ENCODE measurements at regions not wholly inside any gene's neighbourhood (a gene's known extent, or its start where the extent isn't known, plus 50 kb on each side); places are given as distances from the start of the nearest gene placed in this dataset.
"Not testable (repeated sequence)": the region's sequence is repeated elsewhere in the genome, so short reads cannot be mapped to it uniquely, and the experiment has no call there.

DNA sequence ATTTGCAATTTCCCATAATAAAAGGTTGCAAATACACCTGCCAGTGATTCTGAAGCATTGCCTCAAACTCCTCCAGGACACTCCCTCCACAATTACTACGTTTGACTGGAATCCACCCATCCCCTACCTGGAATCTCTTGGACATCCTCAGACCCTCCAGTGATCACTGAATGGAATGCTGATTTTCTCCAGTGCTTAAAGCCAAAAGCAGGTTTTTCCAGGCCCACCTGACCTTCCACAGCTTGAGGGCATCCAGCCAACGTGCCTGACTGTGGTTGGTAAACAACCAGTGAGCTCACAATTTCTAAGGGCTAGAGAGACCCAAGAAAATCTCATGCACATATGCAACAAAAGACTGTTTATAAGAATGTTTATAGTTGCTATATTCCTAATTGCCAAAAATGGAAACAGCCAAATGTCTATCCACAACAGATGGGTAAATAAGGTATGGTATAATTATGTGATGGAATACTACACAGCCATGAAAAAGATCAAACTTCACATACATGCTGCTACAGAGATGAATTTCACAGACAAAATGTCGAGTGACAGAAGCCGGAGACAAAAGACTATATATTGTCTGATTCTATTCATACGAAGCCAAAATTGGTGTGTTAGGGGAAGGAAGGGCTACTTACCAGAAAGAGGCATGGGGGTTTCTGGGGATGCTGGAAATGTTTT is 147.1 kb upstream of the RREB1 start:
- FAIRE-seq (no peak), DNase-seq (ENCODE audit: insufficient read length) (no peak)
- TF ChIP-seq POLR2A (IDR thresholded peaks at IDR 0.05; ENCODE audit: low read depth, low read length) = no peak
- no peak for TF ChIP-seq TAF1 (IDR thresholded peaks at IDR 0.05; ENCODE audit: borderline replicate concordance, low read depth, low read length)
- no peak for TF ChIP-seq POLR2AphosphoS5 (IDR thresholded peaks at IDR 0.05; ENCODE audit: low read depth, low read length)

DNA sequence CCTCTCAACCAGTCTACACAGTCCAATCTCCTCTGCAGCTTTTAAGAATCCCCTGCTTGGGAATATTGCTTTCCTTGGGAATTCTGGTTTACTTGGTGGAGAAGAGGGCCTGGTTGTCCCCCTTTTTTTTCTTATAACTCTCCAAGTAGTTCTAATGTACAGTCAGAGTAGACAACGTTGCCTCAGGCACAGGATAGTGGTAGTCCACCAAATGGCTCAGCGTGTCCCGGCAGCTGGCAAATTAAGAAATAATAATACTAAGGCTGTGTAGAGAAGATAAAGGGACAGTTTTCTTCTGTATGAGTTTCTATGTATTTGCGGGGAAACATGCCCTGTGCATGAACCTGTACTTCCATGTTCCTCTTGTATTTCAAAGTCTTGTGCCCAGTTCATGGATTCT is 145.7 kb upstream of the RREB1 start:
- no peak for DNase-seq (ENCODE audit: insufficient read length)
- no peak for FAIRE-seq
- TF ChIP-seq POLR2AphosphoS5 (IDR thresholded peaks at IDR 0.05; ENCODE audit: low read depth, low read length) = no peak
- no peak for TF ChIP-seq TAF1 (IDR thresholded peaks at IDR 0.05; ENCODE audit: borderline replicate concordance, low read depth, low read length)
- TF ChIP-seq POLR2A (IDR thresholded peaks at IDR 0.05; ENCODE audit: low read depth, low read length) = no peak

- TF ChIP-seq TAF1 (IDR thresholded peaks at IDR 0.05; ENCODE audit: borderline replicate concordance, low read depth, low read length) (no peak), POLR2A (IDR thresholded peaks at IDR 0.05; ENCODE audit: low read depth, low read length) (no peak), POLR2AphosphoS5 (IDR thresholded peaks at IDR 0.05; ENCODE audit: low read depth, low read length) (no peak)
- DNase-seq (ENCODE audit: insufficient read length) (no peak), FAIRE-seq (no peak)
These were observed 145.1 kb upstream of the RREB1 start for GRCh38 chr6:6962699-6963098.

- not testable (repeated sequence) for FAIRE-seq; DNase-seq (ENCODE audit: insufficient read length)
These were observed 144.4 kb upstream of the RREB1 start for GRCh38 chr6:6963390-6963789.

DNA sequence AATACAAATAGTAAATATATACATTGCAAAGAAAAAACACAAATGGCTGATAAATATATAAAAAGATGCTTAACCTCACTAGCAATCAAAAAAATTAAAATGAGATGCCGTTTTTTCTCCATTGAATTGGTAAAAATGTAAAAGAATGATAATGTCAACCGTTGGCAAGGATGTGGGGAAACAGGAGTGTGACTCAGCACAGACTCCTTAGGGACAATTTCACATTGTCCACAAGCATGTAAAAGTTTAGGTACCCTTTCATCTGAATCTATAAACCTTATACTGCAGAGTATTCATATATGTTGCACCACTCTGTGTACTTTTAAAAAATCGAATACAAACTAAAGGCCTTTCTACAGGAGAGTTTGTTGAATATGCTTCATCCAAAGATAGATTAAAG is 143.1 kb upstream of the RREB1 start:
- no peak for FAIRE-seq
- TF ChIP-seq TAF1 (IDR thresholded peaks at IDR 0.05; ENCODE audit: borderline replicate concordance, low read depth, low read length) (no peak), POLR2AphosphoS5 (IDR thresholded peaks at IDR 0.05; ENCODE audit: low read depth, low read length) (no peak), POLR2A (IDR thresholded peaks at IDR 0.05; ENCODE audit: low read depth, low read length) (no peak)
- DNase-seq (ENCODE audit: insufficient read length) = no peak

- FAIRE-seq (no peak), DNase-seq (ENCODE audit: insufficient read length) (no peak)
- TF ChIP-seq POLR2A (IDR thresholded peaks at IDR 0.05; ENCODE audit: low read depth, low read length) = no peak
- TF ChIP-seq POLR2AphosphoS5 (IDR thresholded peaks at IDR 0.05; ENCODE audit: low read depth, low read length) = no peak
- no peak for TF ChIP-seq TAF1 (IDR thresholded peaks at IDR 0.05; ENCODE audit: borderline replicate concordance, low read depth, low read length)
These were observed 141.6 kb upstream of the RREB1 start for GRCh38 chr6:6966127-6966526.

GRCh38 chr6:6966569-6966968 is 141.2 kb upstream of the RREB1 start:
- TF ChIP-seq TAF1 (IDR thresholded peaks at IDR 0.05; ENCODE audit: borderline replicate concordance, low read depth, low read length) (no peak), POLR2A (IDR thresholded peaks at IDR 0.05; ENCODE audit: low read depth, low read length) (no peak), POLR2AphosphoS5 (IDR thresholded peaks at IDR 0.05; ENCODE audit: low read depth, low read length) (no peak)
- DNase-seq (ENCODE audit: insufficient read length) (no peak), FAIRE-seq (no peak)

GRCh38 chr6:6968357-6968730 is 139.4 kb upstream of the RREB1 start:
- DNase-seq (ENCODE audit: insufficient read length) (no peak), FAIRE-seq (no peak)
- TF ChIP-seq POLR2AphosphoS5 (IDR thresholded peaks at IDR 0.05; ENCODE audit: low read depth, low read length) (no peak), POLR2A (IDR thresholded peaks at IDR 0.05; ENCODE audit: low read depth, low read length) (no peak), TAF1 (IDR thresholded peaks at IDR 0.05; ENCODE audit: borderline replicate concordance, low read depth, low read length) (no peak)

DNA sequence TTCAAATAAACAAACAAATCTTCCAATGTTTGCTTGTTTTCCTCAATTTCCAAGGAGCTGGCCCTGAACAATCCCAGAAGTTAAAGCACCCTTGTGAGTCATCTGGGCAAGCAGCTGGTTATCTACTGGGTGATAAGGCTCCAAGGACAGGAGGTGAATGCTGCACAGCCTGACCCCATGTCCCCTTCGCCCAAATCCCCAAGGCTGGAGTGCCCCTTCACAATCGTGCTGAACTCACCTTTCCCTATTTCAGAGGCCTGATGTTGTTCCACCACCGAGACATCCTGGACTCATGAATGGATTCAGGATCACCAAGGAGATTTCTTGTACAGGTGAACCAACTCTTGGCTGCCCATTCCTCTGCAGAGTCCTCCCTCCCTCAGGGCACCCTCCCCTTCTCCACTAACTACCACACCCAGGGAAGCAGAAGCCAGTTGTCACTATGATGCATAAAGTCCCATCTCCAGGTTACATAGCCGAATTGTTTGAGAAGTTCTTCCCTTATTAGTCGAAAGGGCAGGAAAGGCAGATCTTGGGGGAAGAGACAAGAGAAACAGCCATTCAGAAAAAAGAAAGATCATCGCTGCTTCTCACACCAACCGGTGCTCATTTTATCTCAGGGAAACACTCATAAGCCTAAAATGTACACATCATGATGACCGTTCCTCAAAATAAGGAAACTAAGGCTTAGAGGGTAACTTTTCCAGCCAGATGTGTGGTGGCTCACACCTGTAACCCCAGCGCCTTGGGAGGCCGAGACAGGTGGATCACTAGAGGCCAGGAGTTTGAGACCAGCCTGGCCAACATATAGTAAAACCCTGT is 138.8 kb upstream of the RREB1 start:
- TF ChIP-seq POLR2A (IDR thresholded peaks at IDR 0.05; ENCODE audit: low read depth, low read length) = no peak
- TF ChIP-seq TAF1 (IDR thresholded peaks at IDR 0.05; ENCODE audit: borderline replicate concordance, low read depth, low read length) = no peak
- no peak for TF ChIP-seq POLR2AphosphoS5 (IDR thresholded peaks at IDR 0.05; ENCODE audit: low read depth, low read length)
- DNase-seq (ENCODE audit: insufficient read length) = no peak
- no peak for FAIRE-seq

DNA sequence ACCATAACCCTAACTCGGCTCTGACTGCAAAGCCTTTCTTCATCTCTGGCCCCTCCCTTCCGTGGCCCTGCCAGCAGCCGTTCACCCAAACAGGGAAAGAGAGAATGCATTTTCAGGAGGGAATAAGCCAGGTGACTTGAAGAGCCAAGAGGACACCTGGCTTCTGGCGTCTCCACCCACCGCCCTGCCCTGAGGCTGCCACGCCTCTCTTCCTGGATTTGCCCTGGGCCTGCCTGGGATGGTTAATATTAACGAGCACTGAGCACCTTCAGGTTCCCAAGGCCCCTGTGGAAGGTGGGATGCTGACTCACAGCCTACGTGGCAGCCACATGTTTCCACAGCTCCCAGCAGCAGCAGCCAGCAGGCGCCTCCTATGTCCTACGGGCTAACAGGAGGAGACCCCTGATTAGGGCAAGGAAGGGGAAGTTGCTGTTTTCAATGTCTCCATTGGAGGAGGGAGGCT is 138.0 kb upstream of the RREB1 start:
- FAIRE-seq (no peak), DNase-seq (ENCODE audit: insufficient read length) (no peak)
- TF ChIP-seq POLR2A (IDR thresholded peaks at IDR 0.05; ENCODE audit: low read depth, low read length) = no peak
- TF ChIP-seq TAF1 (IDR thresholded peaks at IDR 0.05; ENCODE audit: borderline replicate concordance, low read depth, low read length) = no peak
- no peak for TF ChIP-seq POLR2AphosphoS5 (IDR thresholded peaks at IDR 0.05; ENCODE audit: low read depth, low read length)

GRCh38 chr6:6970851-6971250 is 136.9 kb upstream of the RREB1 start:
- FAIRE-seq (no peak), DNase-seq (ENCODE audit: insufficient read length) (no peak)
- TF ChIP-seq POLR2A (IDR thresholded peaks at IDR 0.05; ENCODE audit: low read depth, low read length) (no peak), POLR2AphosphoS5 (IDR thresholded peaks at IDR 0.05; ENCODE audit: low read depth, low read length) (no peak), TAF1 (IDR thresholded peaks at IDR 0.05; ENCODE audit: borderline replicate concordance, low read depth, low read length) (no peak)

- no peak for DNase-seq (ENCODE audit: insufficient read length)
- FAIRE-seq = no peak
- TF ChIP-seq POLR2AphosphoS5 (IDR thresholded peaks at IDR 0.05; ENCODE audit: low read depth, low read length) (no peak), POLR2A (IDR thresholded peaks at IDR 0.05; ENCODE audit: low read depth, low read length) (no peak), TAF1 (IDR thresholded peaks at IDR 0.05; ENCODE audit: borderline replicate concordance, low read depth, low read length) (no peak)
These were observed 136.4 kb upstream of the RREB1 start for GRCh38 chr6:6971369-6971768.

Measured in GM12892 (cell line).